ENCODE measurements at regions not wholly inside any gene's neighbourhood (a gene's known extent, or its start where the extent isn't known, plus 50 kb on each side); places are given as distances from the start of the nearest gene placed in this dataset.

- H3K27ac ChIP-seq (ENCODE audit: insufficient read depth, low read depth, low read length): no peak overlapping the region
- DNase-seq (ENCODE audit: low read depth, low spot score): no peak
- no peak overlapping the region for H2AFZ ChIP-seq (ENCODE audit: low read depth, low read length)
- no peaks in the 10 kb centered on the region for H3K79me2 ChIP-seq (ENCODE audit: control insufficient read depth, insufficient read depth, low read length)
- no peak overlapping the region for H3K9ac ChIP-seq (replicated peaks; ENCODE audit: extremely low read depth, insufficient read depth, low read length)
- H4K20me1 ChIP-seq (replicated peaks; ENCODE audit: control insufficient read depth, extremely low read depth, insufficient read depth, low read length): no peaks in the 10 kb centered on the region
- no peak overlapping the region for H3K4me2 ChIP-seq (ENCODE audit: insufficient read depth, low read length)
- TF ChIP-seq MYC (IDR thresholded peaks at IDR 0.05; ENCODE audit: low read depth, low read length): no peak
- no peak for TF ChIP-seq JUN (IDR thresholded peaks at IDR 0.05; ENCODE audit: borderline replicate concordance, insufficient read depth, insufficient read length, low read depth)
- no peak for TF ChIP-seq POLR2A (IDR thresholded peaks at IDR 0.05; ENCODE audit: low read depth, low read length)
- TF ChIP-seq FOS (IDR thresholded peaks at IDR 0.05; ENCODE audit: borderline replicate concordance, insufficient read depth, low read length): no peak
- TF ChIP-seq CTCF (IDR thresholded peaks at IDR 0.05; ENCODE audit: extremely low read depth in 1 of 2, insufficient read depth in 1 of 2, low read depth in 1 of 2, low read length in 2 of 2): no peak
- no peak for TF ChIP-seq EZH2 (IDR thresholded peaks at IDR 0.05; ENCODE audit: borderline replicate concordance, low read depth, low read length, severe bottlenecking)
- TF ChIP-seq GATA2 (IDR thresholded peaks at IDR 0.05; ENCODE audit: insufficient read depth, insufficient read length, low read depth, low read length): no peak
- TF ChIP-seq MAX (IDR thresholded peaks at IDR 0.05; ENCODE audit: insufficient read depth, insufficient read length): no peak
- no peak for TF ChIP-seq POLR2AphosphoS5 (IDR thresholded peaks at IDR 0.05; ENCODE audit: insufficient read depth, low read depth, low read length)
- no peaks in the 10 kb centered on the region for H3K9me3 ChIP-seq (replicated peaks; ENCODE audit: control insufficient read depth, insufficient read depth, low read length)
- POLR2A ChIA-PET: interaction anchor here (0.8 kb wide), 1 partner anchor 72 kb away, joined by 3 read pairs; no protein-coding TSS in a partner anchor
- CTCF ChIA-PET: no interaction called here
- no peaks in the 10 kb centered on the region for H3K27me3 ChIP-seq (ENCODE audit: control insufficient read depth in 2 of 2, insufficient read depth in 2 of 2, low read length in 2 of 2)
- H3K4me3 ChIP-seq (replicated peaks in 1 of 3; ENCODE audit: insufficient read depth in 1 of 3, low read depth in 1 of 3, low read length in 3 of 3): no peak overlapping the region
- no peaks in the 10 kb centered on the region for H3K9me1 ChIP-seq (replicated peaks; ENCODE audit: control insufficient read depth, extremely low read depth, insufficient read depth, low read length)
- BruUV-seq (replicated peaks): no TSS peak
- no peak for FAIRE-seq
- intact Hi-C loops (cut with micrococcal nuclease) (no loop called here), dilution Hi-C loops (cut with MboI; ENCODE audit: extremely low pct_ligation_motif_present, low sequenced_read_pairs) (no loop called here)
- H3K4me1 ChIP-seq (ENCODE audit: control insufficient read depth, extremely low read depth, insufficient read depth, low read length): no peaks in the 10 kb centered on the region
- no peaks in the 10 kb centered on the region for H3K36me3 ChIP-seq (ENCODE audit: control insufficient read depth in 2 of 2, extremely low read depth in 1 of 2, insufficient read depth in 2 of 2, low read length in 2 of 2)
Observed at GRCh38 chr15:96444865-96445264, 114.4 kb downstream of the NR2F2 start.

All from endothelial cell of umbilical vein (primary cell).